ENCODE measurements at regions not wholly inside any gene's neighbourhood (a gene's known extent, or its start where the extent isn't known, plus 50 kb on each side); places are given as distances from the start of the nearest gene placed in this dataset.

GRCh38 chr4:151484396-151485102, 75.6 kb downstream of the FHIP1A start:
- Histone ChIP-seq H3K27me3 (ENCODE audit: insufficient read depth, low read length, poor library complexity) (no peaks in the 10 kb centered on the region), H4K5ac (ENCODE audit: low read length) (no peak overlapping the region), H2AK5ac (ENCODE audit: low read length) (no peak overlapping the region), H4K8ac (ENCODE audit: low read depth, low read length) (no peak overlapping the region), H3K56ac (ENCODE audit: low read length) (no peak overlapping the region), H2BK5ac (ENCODE audit: low read length) (no peak overlapping the region), H3K4me2 (ENCODE audit: low read length) (no peak overlapping the region), H3K4me3 (ENCODE audit: low read length) (no peak overlapping the region), H3K36me3 (ENCODE audit: control insufficient read depth, insufficient read depth, low read length) (no peaks in the 10 kb centered on the region), H3K79me2 (ENCODE audit: control insufficient read depth, insufficient read depth, low read length) (no peaks in the 10 kb centered on the region), H3K18ac (ENCODE audit: low read length) (no peak overlapping the region), H3K4ac (ENCODE audit: low read depth, low read length) (no peak overlapping the region), H3K23ac (ENCODE audit: low read length) (no peak overlapping the region), H3K27ac (ENCODE audit: low read depth, low read length) (peak overlapping the region; percentile 16), H3K79me1 (ENCODE audit: low read length) (peaks cover 2% of the 10 kb centered on the region), H3K4me1 (ENCODE audit: control insufficient read depth, low read depth, low read length) (peaks cover 8% of the 10 kb centered on the region), H3K9ac (ENCODE audit: low read length) (no peak overlapping the region), H2BK15ac (replicated peaks; ENCODE audit: low read depth) (no peak overlapping the region), H2BK120ac (ENCODE audit: low read depth, low read length) (no peak overlapping the region)
- no CpG with 5 or more reads among the region's 2 CpGs for WGBS (ENCODE audit: extremely low coverage, insufficient coverage, low lambda C conversion rate)
- DNase-seq, result peak; percentile 89

GRCh38 chr4:151485541-151486131, 76.7 kb downstream of the FHIP1A start:
- Histone ChIP-seq H4K8ac (ENCODE audit: low read depth, low read length) (no peak overlapping the region), H2BK120ac (ENCODE audit: low read depth, low read length) (no peak overlapping the region), H2AK5ac (ENCODE audit: low read length) (no peak overlapping the region), H3K4me2 (ENCODE audit: low read length) (no peak overlapping the region), H3K27ac (ENCODE audit: low read depth, low read length) (no peak overlapping the region), H3K27me3 (ENCODE audit: insufficient read depth, low read length, poor library complexity) (no peaks in the 10 kb centered on the region), H3K79me2 (ENCODE audit: control insufficient read depth, insufficient read depth, low read length) (no peaks in the 10 kb centered on the region), H3K56ac (ENCODE audit: low read length) (no peak overlapping the region), H3K4me3 (ENCODE audit: low read length) (no peak overlapping the region), H2BK5ac (ENCODE audit: low read length) (no peak overlapping the region), H3K23ac (ENCODE audit: low read length) (no peak overlapping the region), H4K5ac (ENCODE audit: low read length) (no peak overlapping the region), H3K4ac (ENCODE audit: low read depth, low read length) (no peak overlapping the region), H3K9ac (ENCODE audit: low read length) (no peak overlapping the region), H3K4me1 (ENCODE audit: control insufficient read depth, low read depth, low read length) (peaks cover 12% of the 10 kb centered on the region), H3K18ac (ENCODE audit: low read length) (no peak overlapping the region), H2BK15ac (replicated peaks; ENCODE audit: low read depth) (no peak overlapping the region), H3K79me1 (ENCODE audit: low read length) (peaks cover 2% of the 10 kb centered on the region), H3K36me3 (ENCODE audit: control insufficient read depth, insufficient read depth, low read length) (no peaks in the 10 kb centered on the region)
- no CpG with 5 or more reads among the region's 9 CpGs for WGBS (ENCODE audit: extremely low coverage, insufficient coverage, low lambda C conversion rate)
- DNase-seq, result peak; percentile 31

- H4K5ac ChIP-seq (ENCODE audit: low read length), result no peak overlapping the region
- no peak overlapping the region for H3K9ac ChIP-seq (ENCODE audit: low read length)
- H2BK15ac ChIP-seq (replicated peaks; ENCODE audit: low read depth), result no peak overlapping the region
- H3K4ac ChIP-seq (ENCODE audit: low read depth, low read length), result no peak overlapping the region
- H3K4me1 ChIP-seq (ENCODE audit: control insufficient read depth, low read depth, low read length), result peaks cover 12% of the 10 kb centered on the region
- H3K79me2 ChIP-seq (ENCODE audit: control insufficient read depth, insufficient read depth, low read length), result no peaks in the 10 kb centered on the region
- H3K18ac ChIP-seq (ENCODE audit: low read length), result no peak overlapping the region
- DNase-seq, result no peak
- WGBS (ENCODE audit: extremely low coverage, insufficient coverage, low lambda C conversion rate), result no CpG with 5 or more reads among the region's 3 CpGs
- no peak overlapping the region for H3K4me2 ChIP-seq (ENCODE audit: low read length)
- no peaks in the 10 kb centered on the region for H3K36me3 ChIP-seq (ENCODE audit: control insufficient read depth, insufficient read depth, low read length)
- peaks cover 2% of the 10 kb centered on the region for H3K79me1 ChIP-seq (ENCODE audit: low read length)
- H2BK120ac ChIP-seq (ENCODE audit: low read depth, low read length), result no peak overlapping the region
- H3K23ac ChIP-seq (ENCODE audit: low read length), result no peak overlapping the region
- H2BK5ac ChIP-seq (ENCODE audit: low read length), result no peak overlapping the region
- H3K27ac ChIP-seq (ENCODE audit: low read depth, low read length), result no peak overlapping the region
- H4K8ac ChIP-seq (ENCODE audit: low read depth, low read length), result no peak overlapping the region
- H3K56ac ChIP-seq (ENCODE audit: low read length), result no peak overlapping the region
- H3K4me3 ChIP-seq (ENCODE audit: low read length), result no peak overlapping the region
- no peaks in the 10 kb centered on the region for H3K27me3 ChIP-seq (ENCODE audit: insufficient read depth, low read length, poor library complexity)
- no peak overlapping the region for H2AK5ac ChIP-seq (ENCODE audit: low read length)
Measured at GRCh38 chr4:151486168-151486567, 77.2 kb downstream of the FHIP1A start.

GRCh38 chr4:151488968-151489367, 80.0 kb downstream of the FHIP1A start:
- no peaks in the 10 kb centered on the region for H3K27me3 ChIP-seq (ENCODE audit: insufficient read depth, low read length, poor library complexity)
- H2BK5ac ChIP-seq (ENCODE audit: low read length), result no peak overlapping the region
- H3K4me2 ChIP-seq (ENCODE audit: low read length), result no peak overlapping the region
- no peak overlapping the region for H2BK15ac ChIP-seq (replicated peaks; ENCODE audit: low read depth)
- peak overlapping the region; percentile 54 for H3K27ac ChIP-seq (ENCODE audit: low read depth, low read length)
- no peak overlapping the region for H3K4me3 ChIP-seq (ENCODE audit: low read length)
- no peak overlapping the region for H2BK120ac ChIP-seq (ENCODE audit: low read depth, low read length)
- H4K8ac ChIP-seq (ENCODE audit: low read depth, low read length), result no peak overlapping the region
- no peak overlapping the region for H3K23ac ChIP-seq (ENCODE audit: low read length)
- no peak overlapping the region for H4K5ac ChIP-seq (ENCODE audit: low read length)
- no peak overlapping the region for H2AK5ac ChIP-seq (ENCODE audit: low read length)
- H3K18ac ChIP-seq (ENCODE audit: low read length), result no peak overlapping the region
- H3K56ac ChIP-seq (ENCODE audit: low read length), result no peak overlapping the region
- peaks cover 12% of the 10 kb centered on the region for H3K4me1 ChIP-seq (ENCODE audit: control insufficient read depth, low read depth, low read length)
- peaks cover 2% of the 10 kb centered on the region for H3K79me1 ChIP-seq (ENCODE audit: low read length)
- H3K4ac ChIP-seq (ENCODE audit: low read depth, low read length), result no peak overlapping the region
- H3K79me2 ChIP-seq (ENCODE audit: control insufficient read depth, insufficient read depth, low read length), result no peaks in the 10 kb centered on the region
- no CpG with 5 or more reads among the region's 3 CpGs for WGBS (ENCODE audit: extremely low coverage, insufficient coverage, low lambda C conversion rate)
- H3K36me3 ChIP-seq (ENCODE audit: control insufficient read depth, insufficient read depth, low read length), result no peaks in the 10 kb centered on the region
- DNase-seq, result peak; percentile 62
- no peak overlapping the region for H3K9ac ChIP-seq (ENCODE audit: low read length)

GRCh38 chr4:151489462-151490203, 80.7 kb downstream of the FHIP1A start:
- Histone ChIP-seq H2BK15ac (replicated peaks; ENCODE audit: low read depth) (no peak overlapping the region), H3K56ac (ENCODE audit: low read length) (no peak overlapping the region), H3K79me2 (ENCODE audit: control insufficient read depth, insufficient read depth, low read length) (no peaks in the 10 kb centered on the region), H3K79me1 (ENCODE audit: low read length) (peaks cover 2% of the 10 kb centered on the region), H3K4me3 (ENCODE audit: low read length) (no peak overlapping the region), H3K4ac (ENCODE audit: low read depth, low read length) (no peak overlapping the region), H3K36me3 (ENCODE audit: control insufficient read depth, insufficient read depth, low read length) (no peaks in the 10 kb centered on the region), H3K4me1 (ENCODE audit: control insufficient read depth, low read depth, low read length) (peaks cover 7% of the 10 kb centered on the region), H3K23ac (ENCODE audit: low read length) (no peak overlapping the region), H2AK5ac (ENCODE audit: low read length) (no peak overlapping the region), H3K9ac (ENCODE audit: low read length) (no peak overlapping the region), H4K5ac (ENCODE audit: low read length) (no peak overlapping the region), H3K18ac (ENCODE audit: low read length) (no peak overlapping the region), H4K8ac (ENCODE audit: low read depth, low read length) (no peak overlapping the region), H3K4me2 (ENCODE audit: low read length) (no peak overlapping the region), H3K27me3 (ENCODE audit: insufficient read depth, low read length, poor library complexity) (no peaks in the 10 kb centered on the region), H3K27ac (ENCODE audit: low read depth, low read length) (no peak overlapping the region), H2BK120ac (ENCODE audit: low read depth, low read length) (no peak overlapping the region), H2BK5ac (ENCODE audit: low read length) (no peak overlapping the region)
- WGBS (ENCODE audit: extremely low coverage, insufficient coverage, low lambda C conversion rate), result no CpG with 5 or more reads among the region's 9 CpGs
- DNase-seq, result peak; percentile 93
